AG08395 (cell line): ENCODE measurements at regions not wholly inside any gene's neighbourhood (a gene's known extent, or its start where the extent isn't known, plus 50 kb on each side); places are given as distances from the start of the nearest gene placed in this dataset.

Experiments
- DNase-seq: peaks from one replicate; pipeline ENCODE4 v3.0.0; 2012; ENCODE audit warnings: mixed read lengths, low spot score

DNA sequence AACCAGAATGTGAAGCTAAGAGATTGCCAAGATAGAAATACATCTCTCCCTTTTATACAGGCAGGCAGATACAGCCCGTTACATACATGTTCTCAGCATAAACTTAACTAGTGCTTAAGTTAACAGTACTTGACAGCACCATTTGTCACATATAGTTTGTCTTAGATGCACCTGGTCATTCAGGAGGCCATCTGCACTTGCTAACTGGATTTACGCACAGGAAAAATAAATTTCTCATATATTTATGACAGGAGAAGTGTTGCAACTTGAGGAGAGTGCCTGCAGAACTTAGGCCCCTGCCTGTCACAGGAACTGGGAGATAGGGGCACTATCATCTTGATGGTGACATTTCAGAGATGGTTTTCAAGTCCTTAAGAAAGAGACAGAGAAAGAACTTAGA lies 1462.1 kb upstream of the CDH9 start:
- no peak for DNase-seq

DNA sequence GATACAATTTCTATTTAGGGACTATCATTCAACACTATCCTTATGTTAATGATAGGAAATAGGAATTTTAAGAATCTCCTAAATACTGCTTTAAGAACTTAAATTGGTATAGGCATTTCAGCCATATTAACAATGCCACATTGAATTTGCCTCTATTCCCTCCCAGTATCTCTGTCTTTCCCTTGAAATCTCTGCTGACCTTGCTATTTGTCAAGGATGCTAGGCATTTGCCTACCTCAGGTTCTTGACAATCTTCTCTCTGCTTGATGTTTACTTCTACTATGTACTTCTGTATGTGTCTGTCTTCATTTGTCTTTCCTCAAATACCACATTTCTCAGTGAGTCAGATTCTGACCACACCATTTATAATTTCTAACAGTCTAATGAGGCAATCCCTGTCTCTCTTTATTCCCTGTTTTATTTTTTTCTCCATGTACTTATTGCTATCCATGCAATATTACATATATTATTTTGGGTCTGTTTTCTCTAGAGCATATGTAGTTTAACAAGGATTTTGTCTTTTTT lies 1461.4 kb upstream of the CDH9 start:
- no peak for DNase-seq

DNA sequence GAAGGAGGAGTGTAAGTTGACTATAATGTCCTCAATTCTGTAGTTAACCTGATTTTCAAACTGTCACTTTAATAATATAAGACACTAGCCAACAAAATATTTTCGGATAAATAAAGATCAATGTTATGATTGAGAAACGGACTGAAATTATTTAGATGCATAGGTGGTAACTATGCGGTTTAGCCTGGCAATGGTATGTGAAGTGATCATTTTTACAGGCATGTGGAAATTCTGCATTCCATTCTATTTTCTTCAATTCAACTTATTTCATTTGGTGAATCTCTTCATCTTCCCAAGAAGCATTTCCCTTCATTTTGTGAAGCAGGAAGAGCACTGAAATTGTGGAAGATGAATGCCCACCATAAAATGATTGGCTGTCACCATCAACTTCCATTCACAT lies 1457.5 kb upstream of the CDH9 start:
- DNase-seq: no peak

DNA sequence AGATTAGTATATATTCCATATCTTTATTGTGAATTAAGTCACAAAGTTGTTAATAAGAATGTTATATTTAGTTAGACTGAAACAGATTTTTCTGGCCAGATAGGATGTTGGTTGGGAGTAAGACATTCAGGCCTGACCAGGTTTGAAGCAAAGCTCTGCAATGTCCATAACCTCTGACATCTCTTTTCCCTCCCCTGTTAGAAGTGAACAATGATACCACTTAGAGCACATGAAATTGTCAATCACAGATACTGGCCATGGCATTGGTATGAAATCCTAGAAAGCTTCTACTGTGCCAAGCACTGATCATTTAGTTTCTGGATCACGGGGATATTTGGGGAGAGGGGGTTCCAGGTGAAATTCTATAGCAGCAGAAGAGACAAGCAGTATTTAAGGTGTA lies 1455.1 kb upstream of the CDH9 start:
- DNase-seq: no peak

DNA sequence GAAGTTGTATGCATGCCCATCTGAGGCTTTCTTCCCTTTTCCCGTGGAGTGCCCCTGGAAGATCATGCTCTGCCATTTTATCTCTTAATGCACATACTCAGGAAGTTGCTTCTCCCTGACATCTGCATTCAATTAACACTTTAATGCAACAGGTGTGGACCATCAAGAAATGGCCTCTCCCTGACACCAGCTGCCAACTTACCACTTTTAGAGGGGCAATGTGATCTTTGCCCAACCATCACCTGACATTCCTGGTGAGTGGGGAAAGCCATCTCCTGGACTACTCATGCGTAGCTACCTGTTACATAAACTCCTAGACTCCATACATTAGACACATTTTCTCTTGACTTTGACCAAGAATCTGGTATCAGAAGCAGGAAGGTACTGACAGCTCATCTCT lies 1450.4 kb upstream of the CDH9 start:
- no peak for DNase-seq

DNA sequence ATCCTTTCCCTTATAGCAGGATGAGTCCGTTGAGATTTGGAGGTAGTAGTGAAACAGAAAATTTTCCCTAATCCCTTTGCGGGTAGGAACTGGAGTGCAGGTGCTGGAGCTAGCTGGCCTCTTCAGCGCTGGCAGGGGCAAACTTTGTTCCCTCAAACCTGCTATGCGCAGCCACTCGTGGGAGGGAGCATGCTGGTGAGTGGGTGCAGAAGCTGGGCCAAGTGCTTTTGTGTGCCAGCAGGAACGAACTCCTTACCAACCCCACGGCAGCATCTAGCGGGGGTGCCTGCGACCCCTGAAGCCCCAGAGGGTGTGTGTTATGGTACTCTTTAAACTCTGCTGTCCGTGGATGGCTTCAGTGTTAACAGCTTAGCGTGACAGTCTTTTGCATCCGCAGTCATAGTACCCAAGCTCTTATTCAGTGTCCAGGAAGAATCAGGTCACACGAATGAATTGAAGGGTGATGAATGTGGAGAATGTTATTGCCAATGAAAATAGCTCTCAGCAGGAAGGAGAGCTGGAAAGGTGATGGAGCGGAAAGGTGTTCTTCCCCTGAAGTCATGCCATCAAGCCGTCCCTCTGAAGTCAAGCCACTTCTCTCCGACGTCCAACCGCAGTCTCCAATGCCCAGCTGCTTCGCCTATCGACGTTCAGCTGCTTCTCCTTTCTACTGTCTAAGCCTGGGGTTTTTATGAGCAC lies 1445.1 kb upstream of the CDH9 start:
- no peak for DNase-seq

DNA sequence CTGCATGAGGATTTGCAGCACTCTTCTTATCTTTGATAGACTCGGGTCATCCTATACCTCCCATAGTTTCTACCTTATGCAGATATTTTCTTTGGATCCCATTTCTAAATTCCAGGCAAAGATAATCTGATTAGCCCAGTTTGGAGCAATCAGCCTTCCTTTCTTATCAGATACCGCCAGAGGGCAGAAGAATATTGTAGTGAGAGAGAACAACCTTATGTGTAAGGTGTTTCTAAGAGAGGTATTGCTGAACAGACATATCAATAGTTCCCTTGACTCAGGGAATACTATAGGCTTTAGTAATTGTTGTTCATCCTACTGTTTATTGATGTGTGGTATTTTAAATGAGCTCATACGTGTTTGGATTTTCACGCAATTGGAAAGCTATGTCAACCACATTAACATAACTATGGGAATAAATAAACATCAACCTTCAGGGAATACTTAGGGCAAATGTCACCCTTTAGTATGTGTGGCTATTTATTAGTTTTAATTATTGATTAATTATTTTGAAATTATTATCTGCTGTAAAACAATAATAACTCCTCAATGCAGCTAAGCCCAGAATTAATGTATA lies 1435.2 kb upstream of the CDH9 start:
- no peak for DNase-seq

DNA sequence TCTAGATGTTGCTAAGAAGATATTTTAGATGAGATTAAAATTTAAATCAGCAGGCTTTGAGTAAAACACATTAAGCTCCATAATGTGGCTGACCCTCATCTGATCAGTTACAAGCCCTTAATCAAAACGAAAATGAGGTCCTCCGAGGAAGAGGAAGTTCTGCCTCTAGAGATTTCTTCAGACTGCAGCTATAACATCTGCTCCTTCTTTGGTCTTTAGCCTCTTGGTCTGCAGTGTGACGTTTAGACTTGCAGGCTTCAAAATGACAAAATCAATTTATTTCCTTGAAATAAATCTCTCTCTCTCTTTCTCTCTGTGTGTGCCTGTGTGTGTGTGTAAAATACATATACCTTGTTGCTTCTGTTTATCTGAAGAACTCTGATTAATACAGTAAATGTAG lies 1429.8 kb upstream of the CDH9 start:
- no peak for DNase-seq

DNA sequence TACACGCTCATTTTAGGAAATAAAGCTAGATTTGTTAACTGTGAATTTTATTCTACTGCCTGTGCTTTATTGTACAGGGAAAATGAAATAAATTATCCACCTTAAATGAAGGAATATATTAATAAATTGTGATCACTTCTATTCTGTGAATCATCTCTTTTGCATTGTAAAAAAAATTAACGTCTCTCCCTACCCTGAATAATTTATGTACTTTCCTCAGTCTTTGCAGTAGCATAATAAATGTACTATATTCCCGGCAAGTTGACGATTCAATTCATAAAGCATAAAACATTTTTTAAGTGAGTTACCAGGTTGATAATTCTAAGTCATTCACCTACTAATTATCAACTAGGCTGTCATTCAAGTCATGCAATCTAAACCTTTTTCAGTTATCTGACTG lies 1425.3 kb upstream of the CDH9 start:
- DNase-seq: no peak

DNA sequence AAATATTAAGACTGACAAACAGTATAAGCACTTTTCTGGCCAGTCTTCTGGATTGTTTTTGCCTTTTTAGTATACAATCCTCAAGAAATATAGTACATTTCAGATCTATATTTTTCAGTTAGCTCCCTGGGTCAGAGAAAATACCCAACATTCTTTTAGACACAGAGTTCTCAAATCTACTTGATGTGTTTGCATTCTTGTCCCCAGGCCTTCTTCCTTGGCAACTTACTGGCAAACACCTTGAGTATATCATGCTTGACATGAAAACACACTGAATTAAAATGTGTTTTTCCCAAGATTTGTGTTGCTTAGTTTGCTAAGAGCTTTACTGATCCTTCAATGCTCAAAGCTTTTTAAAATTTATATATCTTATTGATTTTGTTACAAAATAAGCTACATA lies 1413.1 kb upstream of the CDH9 start:
- no peak for DNase-seq

DNA sequence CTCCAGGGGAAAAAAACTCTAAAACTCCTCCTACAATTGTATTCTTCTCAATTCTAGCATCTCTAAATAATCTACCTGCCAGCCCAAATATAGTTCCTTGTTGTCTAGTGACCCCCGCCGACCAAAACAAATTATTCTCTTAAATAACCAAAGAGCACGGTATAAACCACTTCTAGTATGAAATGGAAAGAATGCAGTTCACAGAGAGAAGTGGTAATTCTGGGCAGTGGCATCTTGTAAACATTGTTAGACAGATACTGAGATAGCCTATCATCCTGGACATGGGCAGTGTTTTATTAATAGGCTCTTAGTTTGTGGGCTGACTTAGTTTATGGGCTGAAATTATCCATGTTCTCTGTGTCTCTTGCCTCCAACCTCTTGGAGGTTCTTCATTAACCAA lies 1412.6 kb upstream of the CDH9 start:
- DNase-seq: no peak

DNA sequence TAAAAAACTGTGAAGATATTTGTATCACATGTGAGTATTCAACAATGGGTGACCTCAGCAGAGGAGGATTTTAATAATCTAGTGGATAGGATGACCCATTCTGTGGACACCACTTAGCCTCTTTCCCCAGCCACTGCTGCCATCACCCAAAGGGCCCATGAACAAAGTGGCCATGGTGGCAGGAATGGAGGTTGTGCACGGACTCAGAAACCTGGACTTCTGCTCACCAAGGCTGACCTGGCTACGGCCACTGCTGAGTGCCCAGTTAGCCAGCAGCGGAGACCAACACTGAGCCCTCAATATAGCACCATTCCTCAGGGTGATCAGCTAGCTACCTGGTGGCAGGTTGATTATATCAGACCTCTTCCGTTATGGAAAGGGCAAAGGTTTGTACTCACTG lies 1410.4 kb upstream of the CDH9 start:
- no peak for DNase-seq

DNA sequence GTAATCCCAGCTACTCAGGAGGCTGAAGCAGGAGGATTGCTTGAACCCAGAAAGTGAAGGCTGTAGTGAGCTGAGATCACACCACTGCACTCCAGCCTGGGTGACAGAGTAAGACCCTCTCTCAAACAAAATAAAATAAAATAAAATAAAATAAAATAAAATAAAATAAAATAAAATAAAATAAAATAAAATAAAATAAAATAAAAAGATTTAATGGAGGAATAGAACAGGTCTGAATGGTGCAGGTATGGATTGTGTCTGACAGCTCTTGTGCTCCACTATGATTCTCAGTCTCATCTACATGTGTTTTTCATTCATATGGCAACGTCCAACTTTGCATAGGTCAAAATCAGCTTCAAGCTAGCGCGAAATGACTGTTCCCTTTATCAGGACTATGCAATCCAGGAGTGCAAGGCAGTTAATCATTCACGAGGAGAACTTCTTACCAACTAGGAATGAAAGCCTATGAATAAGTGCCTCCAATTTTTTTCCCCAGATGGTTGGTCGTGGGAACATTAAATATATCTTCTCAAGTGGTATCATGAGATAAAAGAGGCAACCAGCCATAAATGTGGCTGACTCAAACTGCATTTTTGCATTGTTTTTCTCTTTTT lies 1392.3 kb upstream of the CDH9 start:
- no peak for DNase-seq

DNA sequence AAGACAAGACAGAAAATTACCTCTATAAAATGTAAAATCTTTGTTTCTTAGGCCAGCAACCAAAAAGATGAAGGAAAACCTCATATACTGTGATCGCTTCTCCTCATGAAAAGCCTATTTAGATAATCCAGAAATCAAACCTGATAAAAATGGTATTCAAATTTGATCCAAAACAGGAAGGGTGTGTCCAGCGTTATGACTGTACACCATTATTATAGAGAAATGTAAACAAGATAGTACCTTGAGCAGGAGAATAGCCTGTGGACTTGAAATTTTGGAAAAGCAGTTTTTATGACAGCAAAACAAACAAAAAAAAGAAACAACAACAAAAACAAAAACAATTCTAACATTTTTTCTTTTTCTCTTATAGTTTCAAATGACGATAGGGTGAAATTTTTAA lies 1382.8 kb upstream of the CDH9 start:
- no peak for DNase-seq

DNA sequence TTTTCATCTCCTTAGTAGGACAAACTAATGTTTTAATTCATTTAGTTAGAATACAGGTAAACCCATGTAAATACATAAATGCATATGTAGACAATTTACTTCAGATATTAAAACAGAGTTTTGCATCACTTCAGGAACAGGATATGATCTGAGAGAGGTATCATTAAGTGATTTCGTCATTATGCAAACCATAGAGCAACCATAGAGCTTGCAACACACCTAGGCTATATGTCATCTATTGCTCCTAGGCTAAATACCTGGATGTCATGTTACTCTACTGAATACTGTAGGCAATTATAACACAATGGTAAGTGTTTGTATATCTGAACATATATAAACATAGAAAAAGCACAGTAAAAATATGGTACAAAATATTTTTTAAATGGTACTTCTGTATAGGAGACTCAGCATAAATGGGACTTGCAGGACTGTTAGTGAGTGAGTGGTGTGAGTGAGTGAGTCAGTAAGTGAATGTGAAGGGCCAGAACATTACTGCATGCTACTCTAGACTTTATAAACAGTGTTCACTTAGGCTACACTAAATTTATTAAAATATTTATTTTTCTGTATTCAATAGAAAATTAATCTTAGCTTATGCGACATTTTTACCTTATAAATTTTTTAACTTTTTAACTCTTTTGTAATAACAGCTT lies 1377.5 kb upstream of the CDH9 start:
- no peak for DNase-seq

DNA sequence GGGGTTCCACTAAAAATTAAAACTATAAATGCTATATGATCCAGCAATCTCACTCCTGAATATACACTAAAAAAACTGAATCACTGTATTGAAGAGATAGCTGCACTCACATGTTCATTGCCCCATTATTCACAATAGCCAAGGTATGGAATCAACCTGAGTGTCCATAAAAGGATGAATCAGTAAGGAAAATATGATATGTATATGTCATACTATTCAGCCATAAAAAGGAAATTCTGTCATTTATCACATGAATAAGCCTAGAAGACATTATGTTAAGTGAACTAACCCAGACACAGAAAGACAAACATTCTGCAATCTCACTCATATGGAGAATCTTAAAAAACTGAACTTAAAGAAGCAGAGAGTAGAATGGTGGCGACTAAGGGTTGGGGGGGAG lies 1376.2 kb upstream of the CDH9 start:
- DNase-seq: no peak

DNA sequence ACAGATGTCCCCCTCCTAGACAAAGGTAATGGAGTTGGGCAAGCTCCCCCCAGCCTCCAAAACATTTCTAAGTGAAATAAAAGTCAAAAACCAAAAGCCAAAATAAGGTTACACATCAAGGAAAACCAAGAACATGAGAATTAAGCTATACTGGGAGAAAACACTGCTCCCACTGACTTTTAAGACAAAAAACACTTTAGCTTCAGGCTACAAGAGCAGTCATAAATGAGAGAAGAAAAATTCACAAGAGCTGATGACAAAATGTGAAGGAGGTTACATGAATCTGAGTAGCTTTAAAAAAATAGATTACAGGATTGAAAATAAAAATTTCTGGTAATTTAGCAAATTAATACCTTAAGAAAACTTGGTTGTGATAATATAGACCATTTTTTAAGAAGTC lies 1370.3 kb upstream of the CDH9 start:
- DNase-seq: no peak

DNA sequence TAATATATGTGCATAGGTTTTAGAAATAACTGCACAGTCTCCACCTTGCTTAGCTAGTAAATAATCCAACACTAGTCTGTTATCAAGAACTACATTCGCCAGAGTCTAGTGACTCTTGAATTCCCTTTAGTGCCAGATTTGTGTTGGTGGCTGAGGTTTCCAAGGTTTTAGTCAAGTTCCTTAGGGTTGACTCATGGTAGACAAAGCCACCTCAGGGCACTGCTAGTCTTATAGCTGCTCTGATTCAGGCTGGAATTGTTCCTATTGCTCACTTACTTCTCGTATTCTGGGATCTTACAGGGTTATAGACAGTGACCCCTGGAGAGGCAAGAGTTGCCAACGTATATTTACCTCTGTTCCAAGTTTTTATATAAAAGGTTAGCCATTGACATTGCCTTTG lies 1369.8 kb upstream of the CDH9 start:
- no peak for DNase-seq

DNA sequence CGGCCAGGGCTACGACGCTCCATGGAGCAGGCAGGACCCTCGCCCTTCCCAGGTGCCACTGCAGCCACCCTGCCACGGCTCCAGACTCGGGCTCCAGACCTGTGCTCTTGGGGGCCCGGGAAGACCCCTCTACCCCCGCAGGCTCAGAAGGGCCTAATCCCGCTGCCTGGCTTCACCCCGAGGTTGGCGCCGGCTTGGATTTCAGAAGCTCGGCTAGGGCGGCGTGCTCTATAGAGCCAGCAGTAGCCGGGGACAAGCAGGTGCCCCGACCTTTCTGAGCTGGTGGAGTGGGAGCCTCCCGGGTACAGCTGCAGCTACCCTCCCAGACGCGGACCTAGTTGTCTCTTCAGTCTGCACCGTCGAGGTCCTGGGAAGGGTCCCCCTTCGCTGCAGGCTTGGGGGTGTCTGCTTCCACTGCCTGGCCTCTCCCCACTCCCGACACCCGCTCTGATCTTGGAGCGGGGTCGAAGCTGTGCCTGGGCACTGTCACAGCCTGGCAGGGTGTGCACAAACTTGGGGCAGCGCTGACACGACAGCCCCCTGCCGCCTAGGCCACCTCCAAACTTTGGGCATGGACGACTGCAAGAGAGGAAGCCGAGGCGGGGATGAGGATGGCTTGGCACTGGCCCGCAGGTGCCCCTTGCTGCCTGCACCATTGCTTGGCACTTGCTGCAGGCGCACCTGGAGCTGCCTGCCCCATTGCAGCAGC lies 1366.1 kb upstream of the CDH9 start:
- DNase-seq: no peak

DNA sequence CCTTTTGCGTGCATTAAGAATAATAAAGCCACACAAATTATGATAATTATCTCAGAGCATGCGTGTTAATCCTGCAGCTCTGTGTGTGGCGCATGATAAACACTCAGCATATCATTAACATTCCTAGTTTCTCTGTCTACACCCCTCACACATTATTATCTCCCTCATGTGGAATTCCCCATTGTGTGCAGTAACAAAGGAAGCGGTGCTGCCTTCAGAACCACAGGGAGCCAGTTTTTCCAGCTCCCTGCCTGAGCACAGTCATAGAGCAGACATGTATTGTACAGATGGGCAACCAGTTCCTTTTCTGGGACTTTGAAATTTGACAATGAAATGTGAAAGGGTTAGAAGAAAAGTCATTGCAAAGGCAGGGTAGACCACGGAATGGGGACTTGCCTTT lies 1365.5 kb upstream of the CDH9 start:
- DNase-seq: no peak

DNA sequence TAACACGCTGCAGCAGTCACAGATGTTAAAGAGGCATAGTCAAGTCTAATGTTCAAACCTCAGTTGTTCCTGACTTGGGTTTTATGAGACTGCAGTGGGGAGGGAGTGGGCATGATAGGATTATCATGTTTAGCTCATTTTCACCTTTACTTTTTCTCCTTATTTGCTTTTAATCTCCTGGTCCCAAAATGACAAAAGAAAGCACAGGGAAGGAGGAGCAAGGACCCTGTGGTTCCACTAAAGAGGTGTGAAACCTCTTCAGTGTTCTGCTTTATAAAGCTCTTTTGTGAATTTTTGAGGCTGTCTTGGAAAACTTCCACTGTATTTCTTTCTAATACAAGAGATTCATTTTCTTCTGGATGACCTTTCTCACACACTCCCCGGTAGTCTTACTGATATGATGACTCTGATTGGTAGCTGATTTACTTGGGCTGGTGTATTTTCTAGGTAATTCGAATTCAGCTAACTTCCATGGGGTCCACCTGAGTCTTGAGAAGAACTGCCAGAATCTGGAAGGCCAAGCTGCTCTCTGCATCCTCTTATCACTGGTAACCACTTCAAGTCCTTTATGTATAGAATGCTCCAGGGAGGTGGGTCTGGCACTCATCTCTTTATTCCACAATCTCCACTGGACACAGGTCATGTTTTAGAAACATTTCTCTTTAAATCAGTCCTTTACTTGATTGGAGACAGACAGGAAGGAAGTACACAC lies 1364.4 kb upstream of the CDH9 start:
- no peak for DNase-seq

DNA sequence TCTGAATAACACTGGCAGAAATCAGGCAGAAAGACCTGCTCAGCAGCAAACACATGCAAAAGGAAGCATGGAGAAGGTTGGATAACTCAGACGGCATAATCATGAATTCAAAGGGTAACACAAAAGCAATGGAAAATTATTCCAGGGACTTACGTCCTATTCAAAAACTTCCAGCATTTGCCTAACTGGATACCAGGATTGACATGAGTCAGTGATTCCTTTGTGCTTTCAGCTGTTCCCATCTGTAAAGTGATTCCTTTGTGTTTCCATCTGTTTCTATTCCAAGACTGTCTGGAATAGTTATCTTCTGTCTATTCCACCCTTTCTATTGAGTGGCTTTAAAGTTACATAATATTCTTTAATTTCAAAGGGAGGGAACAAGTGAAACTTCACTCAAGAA lies 1361.7 kb upstream of the CDH9 start:
- no peak for DNase-seq
